Sigmoid colon (tissue), 4 donors: ENCODE measurements at regions not wholly inside any gene's neighbourhood (a gene's known extent, or its start where the extent isn't known, plus 50 kb on each side); places are given as distances from the start of the nearest gene placed in this dataset.

Experiments
- CTCF ChIP-seq, 4 experiments: fragments of 450-650 bp in 3 of 4; fragments of 200-600 bp in 1 of 4; IDR thresholded peaks; one replicate each; pipeline ENCODE4 v1.5.1; 2016 to 2019; ENCODE audit warnings: antibody characterized with exemption in 4 of 4, mild to moderate bottlenecking in 3 of 4, moderate library complexity in 2 of 4
- EP300 ChIP-seq, 4 donors: sonication (generic); formaldehyde crosslinking; IDR thresholded peaks; one replicate each; pipeline ENCODE4 v1.6.1; 2017; ENCODE audit warnings: antibody characterized with exemption in 4 of 4

- no peak for TF ChIP-seq CTCF (IDR thresholded peaks at IDR 0.05)
- no peak for TF ChIP-seq EP300 (IDR thresholded peaks at IDR 0.05)
Measured at GRCh38 chr18:75936862-75937261, 509.4 kb upstream of the SMIM21 start.
